LNCaP clone FGC (cell line): ENCODE measurements at regions not wholly inside any gene's neighbourhood (a gene's known extent, or its start where the extent isn't known, plus 50 kb on each side); places are given as distances from the start of the nearest gene placed in this dataset.

Experiments used
- DNase-seq: peaks from one replicate; pipeline ENCODE4 v3.0.0-alpha.2; 2011; ENCODE audit warnings: low read depth
- H3K4me3 ChIP-seq: 2 replicates; pipeline ENCODE4 v1.5.1; 2011; ENCODE audit warnings: mild to moderate bottlenecking, low read depth, low read length, control low read depth
- CTCF ChIP-seq: IDR thresholded peaks from 2 replicates; pipeline ENCODE4 v1.5.1; 2012; ENCODE audit warnings: mild to moderate bottlenecking; ENCODE audit not compliant: control insufficient read depth, insufficient read depth; ENCODE audit errors: extremely low read depth

GRCh38 chr4:141395246-141395830, 174.6 kb downstream of the ZNF330 start:
- TF ChIP-seq CTCF = no peak
- H3K4me3 ChIP-seq = no peak overlapping the region
- no peak for DNase-seq

GRCh38 chr4:141395919-141396318, 175.2 kb downstream of the ZNF330 start:
- TF ChIP-seq CTCF = no peak
- H3K4me3 ChIP-seq = no peak overlapping the region
- no peak for DNase-seq

- TF ChIP-seq CTCF = no peak
- no peak for DNase-seq
Measured at GRCh38 chr4:141402712-141403111, 182.0 kb downstream of the ZNF330 start.

GRCh38 chr4:141403782-141404181, 183.1 kb downstream of the ZNF330 start:
- no peak for TF ChIP-seq CTCF
- DNase-seq = no peak
- H3K4me3 ChIP-seq = no peak overlapping the region

More at GRCh38 chr4:141402712-141403111, 182.0 kb downstream of the ZNF330 start:
- no peak overlapping the region for H3K4me3 ChIP-seq

- no peak overlapping the region for H3K4me3 ChIP-seq
- DNase-seq = no peak
- no peak for TF ChIP-seq CTCF
Measured at GRCh38 chr4:141406237-141406636, 185.5 kb downstream of the ZNF330 start.

- no peak for DNase-seq
Measured at GRCh38 chr4:141409556-141409955, 188.9 kb downstream of the ZNF330 start.

More at GRCh38 chr4:141409556-141409955, 188.9 kb downstream of the ZNF330 start:
- no peak overlapping the region for H3K4me3 ChIP-seq
- TF ChIP-seq CTCF = no peak
